ENCODE measurements at regions not wholly inside any gene's neighbourhood (a gene's known extent, or its start where the extent isn't known, plus 50 kb on each side); places are given as distances from the start of the nearest gene placed in this dataset.

- intact Hi-C loops (cut with DNase I, micrococcal nuclease) = no loop called here
- Mint-ChIP-seq H3K27me3 (no peaks in the 10 kb centered on the region), H3K4me1 (ENCODE audit: low read depth) (no peaks in the 10 kb centered on the region), H3K4me3 (no peak overlapping the region), H3K27ac (no peak overlapping the region), H3K9me3 (peaks cover 2% of the 10 kb centered on the region), H3K36me3 (ENCODE audit: low read depth) (no peaks in the 10 kb centered on the region)
- ChIA-PET POLR2A (no interaction called here), CTCF (no interaction called here)
- Histone ChIP-seq H3K9me3 (ENCODE audit: control insufficient read depth in 1 of 2, insufficient read depth in 1 of 2, low read length in 2 of 2) (no peaks in the 10 kb centered on the region), H3K27ac (ENCODE audit: low read depth in 1 of 2, low read length in 2 of 2) (no peak overlapping the region), H3K36me3 (ENCODE audit: insufficient read depth, low read length) (no peaks in the 10 kb centered on the region), H3K4me3 (ENCODE audit: low read length) (no peak overlapping the region), H3K4me1 (ENCODE audit: insufficient read depth, low read length) (no peaks in the 10 kb centered on the region), H3K27me3 (ENCODE audit: control insufficient read depth in 1 of 2, insufficient read depth in 2 of 2, low read length in 2 of 2) (no peaks in the 10 kb centered on the region)
- TF ChIP-seq CTCF (IDR thresholded peaks at IDR 0.05) = no peak
- ATAC-seq (ENCODE audit: poor library complexity) (no peak), DNase-seq (no peak)
These were observed 348.8 kb upstream of the HS3ST1 start for GRCh38 chr4:11777447-11777846.

GRCh38 chr4:11774346-11774745, 345.7 kb upstream of the HS3ST1 start:
- H3K27me3 Mint-ChIP-seq = no peaks in the 10 kb centered on the region

GRCh38 chr4:11773798-11774197, 345.1 kb upstream of the HS3ST1 start:
- Mint-ChIP-seq H3K4me3 (no peak overlapping the region), H3K9me3 (no peaks in the 10 kb centered on the region), H3K4me1 (ENCODE audit: low read depth) (no peaks in the 10 kb centered on the region), H3K27ac (no peak overlapping the region), H3K27me3 (no peaks in the 10 kb centered on the region), H3K36me3 (ENCODE audit: low read depth) (no peaks in the 10 kb centered on the region)
- TF ChIP-seq CTCF (IDR thresholded peaks at IDR 0.05) = no peak
- Histone ChIP-seq H3K27ac (ENCODE audit: low read depth in 1 of 2, low read length in 2 of 2) (no peak overlapping the region), H3K4me1 (ENCODE audit: insufficient read depth, low read length) (no peaks in the 10 kb centered on the region), H3K36me3 (ENCODE audit: insufficient read depth, low read length) (no peaks in the 10 kb centered on the region), H3K4me3 (ENCODE audit: low read length) (no peak overlapping the region), H3K9me3 (ENCODE audit: control insufficient read depth in 1 of 2, insufficient read depth in 1 of 2, low read length in 2 of 2) (no peaks in the 10 kb centered on the region), H3K27me3 (ENCODE audit: control insufficient read depth in 1 of 2, insufficient read depth in 2 of 2, low read length in 2 of 2) (no peaks in the 10 kb centered on the region)
- ATAC-seq (ENCODE audit: poor library complexity) (no peak), DNase-seq (no peak)
- POLR2A ChIA-PET = no interaction called here
- intact Hi-C loops (cut with DNase I, micrococcal nuclease) = no loop called here
- CTCF ChIA-PET = no interaction called here

More at GRCh38 chr4:11774346-11774745, 345.7 kb upstream of the HS3ST1 start:
- POLR2A ChIA-PET = no interaction called here
- H3K27me3 ChIP-seq (ENCODE audit: control insufficient read depth in 1 of 2, insufficient read depth in 2 of 2, low read length in 2 of 2) = no peaks in the 10 kb centered on the region
- TF ChIP-seq CTCF (IDR thresholded peaks at IDR 0.05) = no peak
- no peak overlapping the region for H3K4me3 ChIP-seq (ENCODE audit: low read length)
- no peaks in the 10 kb centered on the region for H3K9me3 Mint-ChIP-seq
- intact Hi-C loops (cut with DNase I, micrococcal nuclease) = no loop called here
- no peak for DNase-seq
- H3K4me1 ChIP-seq (ENCODE audit: insufficient read depth, low read length) = no peaks in the 10 kb centered on the region
- no peaks in the 10 kb centered on the region for H3K4me1 Mint-ChIP-seq (ENCODE audit: low read depth)
- no peaks in the 10 kb centered on the region for H3K36me3 ChIP-seq (ENCODE audit: insufficient read depth, low read length)
- no peak overlapping the region for H3K4me3 Mint-ChIP-seq
- ATAC-seq (ENCODE audit: poor library complexity) = no peak
- H3K27ac Mint-ChIP-seq = no peak overlapping the region
- H3K9me3 ChIP-seq (ENCODE audit: control insufficient read depth in 1 of 2, insufficient read depth in 1 of 2, low read length in 2 of 2) = no peaks in the 10 kb centered on the region
- no peaks in the 10 kb centered on the region for H3K36me3 Mint-ChIP-seq (ENCODE audit: low read depth)
- H3K27ac ChIP-seq (ENCODE audit: low read depth in 1 of 2, low read length in 2 of 2) = no peak overlapping the region
- CTCF ChIA-PET = no interaction called here
